ENCODE measurements at regions not wholly inside any gene's neighbourhood (a gene's known extent, or its start where the extent isn't known, plus 50 kb on each side); places are given as distances from the start of the nearest gene placed in this dataset.

DNA sequence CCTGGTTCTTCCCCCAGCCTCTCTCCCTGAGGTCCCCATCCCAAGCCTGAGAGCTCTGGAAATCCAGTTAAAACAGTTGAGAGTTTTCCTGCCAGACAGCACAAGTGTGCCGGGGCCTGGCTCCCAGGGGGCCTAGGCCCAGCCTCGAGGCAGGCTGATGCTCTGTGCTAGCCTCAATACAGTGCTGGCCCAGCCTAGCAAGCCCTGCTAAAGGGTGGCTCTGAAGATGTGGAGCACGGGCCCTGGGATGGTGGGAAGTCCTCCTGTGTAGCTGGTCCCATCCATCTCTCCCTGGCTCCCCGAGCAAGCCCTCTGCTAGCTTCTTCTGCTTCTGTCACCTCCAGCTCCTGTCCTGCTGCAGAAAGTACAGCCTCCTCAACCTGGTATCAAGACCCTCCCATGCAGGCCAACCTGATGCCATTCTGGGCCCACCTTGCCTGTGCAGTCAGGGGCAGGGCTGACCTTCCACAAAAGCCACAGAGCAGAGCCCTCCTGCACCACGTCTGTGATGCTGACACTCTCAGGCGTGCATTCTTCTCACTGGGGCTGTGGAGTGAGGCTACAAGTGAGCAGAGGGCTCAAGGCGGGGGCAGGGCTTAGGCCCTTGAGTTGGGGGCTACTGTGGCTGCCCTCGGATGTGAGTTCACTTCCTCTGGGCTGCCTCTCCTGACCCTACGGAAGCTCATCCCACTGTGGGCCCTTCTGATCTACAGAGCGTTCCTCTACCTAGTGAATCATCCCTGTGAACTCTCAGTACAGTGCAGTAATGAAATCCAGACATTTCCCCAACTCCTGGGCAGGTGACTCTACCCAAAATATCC lies 60.1 kb upstream of the LAPTM4A start:
- DNase-seq (ENCODE audit: low read depth), result no peak

DNA sequence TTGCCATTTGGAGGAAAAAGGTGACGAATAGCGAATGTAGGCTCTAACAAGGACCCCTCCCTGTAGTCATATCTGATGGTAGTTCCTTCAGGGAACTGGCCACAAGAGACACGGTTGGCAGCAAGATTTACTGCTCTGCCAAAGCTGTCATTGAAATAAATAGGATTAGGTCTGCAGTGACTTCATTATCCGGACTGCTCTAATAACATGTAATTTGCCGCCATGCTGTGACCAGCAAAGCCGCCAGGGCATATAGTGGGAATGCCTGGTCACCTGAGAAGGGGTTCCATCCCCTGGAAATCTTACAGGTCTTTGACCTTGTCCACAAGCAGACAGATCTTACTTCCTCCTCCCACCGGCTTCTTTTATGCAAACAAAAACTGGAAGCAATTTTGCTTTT lies 59.4 kb upstream of the LAPTM4A start:
- no peak for DNase-seq (ENCODE audit: low read depth)

DNA sequence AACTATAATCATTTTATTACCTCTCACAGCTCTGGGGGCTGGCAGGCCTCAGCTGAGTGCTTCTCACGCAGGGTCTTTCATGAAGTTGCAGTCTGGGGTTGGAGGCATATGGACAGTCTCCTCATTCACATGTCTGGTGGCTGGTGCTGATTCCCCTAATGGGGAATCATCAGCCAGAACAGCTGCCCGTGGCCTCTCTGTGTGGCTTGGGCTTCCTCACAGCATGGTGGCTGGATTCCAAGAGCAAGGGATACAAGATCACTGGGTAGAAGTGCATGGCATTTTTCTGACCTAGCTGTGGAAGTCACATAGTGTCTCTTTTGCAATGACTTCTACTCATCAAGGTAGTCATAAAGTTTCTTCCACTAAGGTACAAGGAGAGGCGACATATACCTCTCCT lies 59.0 kb upstream of the LAPTM4A start:
- DNase-seq (ENCODE audit: low read depth), result no peak

DNA sequence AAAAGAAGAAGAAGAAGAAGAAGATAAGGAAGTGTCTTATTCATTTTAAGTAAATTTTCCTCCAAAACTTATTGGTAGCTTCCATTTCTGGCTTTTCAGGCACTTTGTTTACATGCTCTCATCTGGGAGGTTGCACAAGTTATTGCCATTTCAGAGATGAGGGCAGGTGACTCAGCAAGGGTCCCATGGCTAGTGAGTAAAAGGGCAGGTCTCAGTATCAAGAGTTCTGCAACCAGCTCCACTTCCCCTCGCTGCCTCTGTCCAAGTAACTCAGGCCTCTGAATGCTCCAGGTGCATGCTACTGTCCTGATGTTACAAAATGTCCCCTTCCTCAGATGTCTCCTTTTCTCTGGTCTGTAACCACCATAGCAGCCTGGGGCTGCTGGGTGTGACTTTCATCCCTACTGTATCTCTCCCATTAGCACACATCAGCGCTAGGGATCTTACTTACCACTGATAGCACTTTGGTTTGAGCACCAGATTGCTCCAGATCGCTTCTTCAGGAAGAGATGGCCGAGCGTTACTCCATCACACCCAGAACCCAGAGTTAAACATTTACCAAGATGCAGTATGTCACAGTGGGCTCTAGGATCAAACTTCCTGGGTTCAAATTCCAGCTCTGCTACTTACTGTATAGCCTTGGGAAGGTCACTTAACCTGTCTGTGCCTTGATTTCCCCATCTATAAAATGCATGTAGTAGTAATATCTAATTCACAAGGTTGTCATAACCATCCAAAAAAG lies 57.4 kb upstream of the LAPTM4A start:
- DNase-seq (ENCODE audit: low read depth), result no peak

DNA sequence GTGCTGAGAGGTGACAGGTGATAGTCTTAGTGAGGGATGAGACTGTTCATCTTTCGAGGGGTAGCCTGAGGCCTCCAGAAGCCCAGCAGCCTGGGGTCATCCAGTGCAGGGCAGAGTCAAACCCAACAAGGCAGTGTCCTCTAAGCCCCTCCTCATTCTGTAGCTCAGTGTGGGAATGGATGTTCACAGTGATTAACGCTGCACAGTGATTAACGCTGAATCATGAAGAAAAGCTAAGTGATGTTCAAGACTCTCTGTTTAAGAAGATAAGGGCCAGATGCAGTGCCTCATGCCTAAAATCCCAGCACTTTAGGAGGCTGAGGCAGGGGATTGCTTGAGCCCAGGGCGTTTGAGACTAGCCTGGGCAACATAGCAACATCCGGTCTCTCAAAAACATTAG lies 56.3 kb upstream of the LAPTM4A start:
- DNase-seq (ENCODE audit: low read depth), result no peak

DNA sequence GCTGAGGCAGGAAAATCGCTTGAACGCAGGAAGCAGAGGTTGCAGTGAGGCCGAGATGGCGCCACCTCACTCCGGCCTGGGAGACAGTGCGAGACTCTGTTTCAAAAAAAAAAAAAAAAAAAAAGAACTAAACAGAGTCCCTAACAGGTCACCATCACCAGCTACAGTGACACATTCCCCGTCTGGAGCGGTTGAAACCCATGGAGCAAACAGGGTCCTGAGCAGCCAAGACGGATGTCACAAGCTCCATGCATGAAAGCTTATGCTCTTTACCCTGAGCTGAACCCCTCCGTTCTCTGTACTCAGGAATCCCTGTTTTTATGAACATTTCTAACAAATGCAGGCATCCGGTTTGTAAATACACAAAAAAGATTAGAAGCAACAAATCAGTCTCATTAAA lies 55.9 kb upstream of the LAPTM4A start:
- DNase-seq (ENCODE audit: low read depth), result no peak

DNA sequence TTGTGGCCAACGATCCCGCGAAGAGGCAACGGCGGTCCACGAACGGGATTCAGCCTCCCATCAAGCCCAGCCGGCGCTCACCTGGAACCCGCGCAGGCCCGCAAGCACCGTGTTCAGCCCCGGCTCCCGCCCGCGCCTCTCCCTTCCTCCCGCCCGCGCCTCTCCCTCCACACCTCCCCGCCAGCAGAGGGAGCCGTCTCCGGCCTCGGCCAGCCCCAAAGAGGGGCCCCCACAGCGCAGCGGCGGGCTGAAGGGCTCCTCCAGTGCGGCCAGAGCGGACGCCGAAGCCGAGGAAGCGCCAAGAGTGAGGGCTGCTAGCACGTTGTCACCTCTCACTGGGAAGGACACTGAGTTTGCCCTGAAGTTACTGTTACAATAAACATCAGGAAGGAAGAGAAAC lies 55.3 kb upstream of the LAPTM4A start:
- no peak for DNase-seq (ENCODE audit: low read depth)

DNA sequence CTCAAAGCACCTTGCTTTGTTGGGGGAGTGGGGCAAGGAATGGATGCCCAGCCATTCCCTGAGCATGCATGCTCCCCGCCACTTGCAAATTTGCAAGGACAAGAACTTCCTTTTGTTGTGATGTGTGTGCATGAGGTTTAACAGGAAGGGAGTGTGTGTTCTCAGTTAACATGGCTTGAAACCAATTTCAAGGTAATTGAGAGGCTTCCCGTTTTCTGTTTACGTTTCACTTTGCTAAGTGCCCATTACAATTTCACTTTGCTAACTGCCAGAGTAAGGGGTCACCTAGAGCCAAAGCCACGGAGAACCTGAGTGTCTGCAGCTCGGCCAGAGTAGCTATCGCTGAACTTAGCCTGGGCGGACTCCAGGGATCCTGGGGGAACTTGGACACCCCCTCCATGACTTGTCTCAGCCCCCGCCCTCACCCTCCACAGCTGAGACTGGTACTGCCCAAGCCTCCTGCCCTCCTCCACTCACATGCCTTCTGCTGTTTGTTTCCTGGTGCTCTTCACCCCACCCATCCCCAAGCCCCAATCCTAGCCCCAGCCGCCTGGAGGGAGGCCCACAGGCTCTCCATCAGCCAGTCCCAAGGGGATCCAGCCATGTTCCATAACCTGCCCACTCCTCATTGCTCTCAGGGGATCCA lies 53.6 kb upstream of the LAPTM4A start:
- DNase-seq (ENCODE audit: low read depth), result no peak

DNA sequence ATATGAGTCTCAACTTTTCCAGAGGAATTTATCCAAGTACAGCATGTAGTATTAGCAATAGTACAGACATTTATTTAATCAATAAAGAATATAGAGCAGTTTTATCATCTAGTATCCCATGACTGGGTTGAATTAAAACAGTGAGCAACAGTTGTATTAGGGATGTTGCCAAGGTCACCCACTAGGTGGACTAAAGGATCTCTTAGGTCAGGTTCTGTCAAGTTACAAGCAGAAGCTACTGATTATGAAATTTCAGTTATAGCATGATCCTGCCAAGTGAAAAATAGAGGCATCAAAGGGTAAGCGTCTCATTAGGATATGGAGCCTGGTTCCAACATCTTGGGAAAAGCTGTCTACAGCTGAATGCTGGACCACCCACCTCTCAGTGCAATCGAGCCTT lies 52.1 kb upstream of the LAPTM4A start:
- DNase-seq (ENCODE audit: low read depth), result no peak

Data from myocyte (in vitro differentiated cells).